GM19240 (cell line): ENCODE measurements at regions not wholly inside any gene's neighbourhood (a gene's known extent, or its start where the extent isn't known, plus 50 kb on each side); places are given as distances from the start of the nearest gene placed in this dataset.

Experiments used
- DNase-seq: peaks from one replicate; pipeline ENCODE4 v3.0.0; 2011; ENCODE audit warnings: low spot score; ENCODE audit not compliant: insufficient read length

GRCh38 chr12:83841620-83842019, 1071.0 kb downstream of the SLC6A15 start:
- DNase-seq, result no peak

GRCh38 chr12:83827860-83828259, 1084.7 kb downstream of the SLC6A15 start:
- no peak for DNase-seq

GRCh38 chr12:83827193-83827592, 1085.4 kb downstream of the SLC6A15 start:
- DNase-seq, result no peak

GRCh38 chr12:83826112-83826511, 1086.5 kb downstream of the SLC6A15 start:
- DNase-seq, result no peak

- DNase-seq, result no peak
Measured at GRCh38 chr12:83823386-83824045, 1089.1 kb downstream of the SLC6A15 start.

GRCh38 chr12:83821967-83822366, 1090.6 kb downstream of the SLC6A15 start:
- DNase-seq, result no peak

GRCh38 chr12:83818881-83819280, 1093.7 kb downstream of the SLC6A15 start:
- no peak for DNase-seq

GRCh38 chr12:83817730-83818129, 1094.9 kb downstream of the SLC6A15 start:
- DNase-seq, result no peak

GRCh38 chr12:83808591-83808990, 1104.0 kb downstream of the SLC6A15 start:
- no peak for DNase-seq

GRCh38 chr12:83807871-83808270, 1104.7 kb downstream of the SLC6A15 start:
- DNase-seq, result no peak

GRCh38 chr12:83805873-83806272, 1106.7 kb downstream of the SLC6A15 start:
- DNase-seq, result no peak

- DNase-seq, result no peak
Measured at GRCh38 chr12:83805156-83805772, 1107.3 kb downstream of the SLC6A15 start.

GRCh38 chr12:83801972-83802371, 1110.6 kb downstream of the SLC6A15 start:
- no peak for DNase-seq

- no peak for DNase-seq
Measured at GRCh38 chr12:83800022-83800421, 1112.6 kb downstream of the SLC6A15 start.

GRCh38 chr12:83796531-83796930, 1109.8 kb downstream of the TMTC2 start:
- no peak for DNase-seq

- no peak for DNase-seq
Measured at GRCh38 chr12:83793616-83794015, 1106.9 kb downstream of the TMTC2 start.

GRCh38 chr12:83784298-83784890, 1097.7 kb downstream of the TMTC2 start:
- no peak for DNase-seq

GRCh38 chr12:83779526-83779925, 1092.8 kb downstream of the TMTC2 start:
- no peak for DNase-seq

- DNase-seq, result no peak
Measured at GRCh38 chr12:83769151-83769550, 1082.4 kb downstream of the TMTC2 start.

GRCh38 chr12:83767723-83768122, 1081.0 kb downstream of the TMTC2 start:
- no peak for DNase-seq

- no peak for DNase-seq
Measured at GRCh38 chr12:83763425-83763824, 1076.7 kb downstream of the TMTC2 start.

- no peak for DNase-seq
Measured at GRCh38 chr12:83759906-83760305, 1073.2 kb downstream of the TMTC2 start.
